Caco-2 (cell line): ENCODE measurements at regions not wholly inside any gene's neighbourhood (a gene's known extent, or its start where the extent isn't known, plus 50 kb on each side); places are given as distances from the start of the nearest gene placed in this dataset.
"Not testable (repeated sequence)": the region's sequence is repeated elsewhere in the genome, so short reads cannot be mapped to it uniquely, and the experiment has no call there.

Experiments
- BruUV-seq: library from RNA; stranded (reverse); fragments of 400-500 nt; replicated peaks from 2 replicates; lab custom pipeline; 2021; lab: Mats Ljungman, UMichigan
- CTCF ChIA-PET: fragments of 300-600 bp; sonication (Branson Sonifier 250); formaldehyde crosslinking; loops from one replicate; lab custom pipeline; 2022; ENCODE audit warnings: antibody characterized with exemption; lab: Charles Lee
- POLR2A ChIA-PET: fragments of 300-600 bp; sonication (Branson Sonifier 250); formaldehyde crosslinking; loops from one replicate; lab custom pipeline; 2022; ENCODE audit warnings: antibody characterized with exemption; lab: Charles Lee
- DNase-seq, 2 experiments: peaks; one replicate each; pipeline versions ENCODE4 v3.0.0 to v3.0.0-alpha.2; 2020 to 2022
- H3K27me3 ChIP-seq: replicated peaks from 2 replicates; pipeline ENCODE4 v1.6.0; 2011; ENCODE audit warnings: low read length; ENCODE audit not compliant: control insufficient read depth, insufficient read depth
- H3K36me3 ChIP-seq: 2 replicates; pipeline ENCODE4 v1.5.1; 2011; ENCODE audit warnings: low read length; ENCODE audit not compliant: control insufficient read depth, insufficient read depth
- H3K4me1 ChIP-seq: fragments of 250-450 bp; sonication (Bioruptor Pico); 2 replicates; pipeline ENCODE4 v1.5.1; 2020; ENCODE audit warnings: mild to moderate bottlenecking
- H3K4me3 ChIP-seq: 2 replicates; pipeline ENCODE4 v1.5.1; 2011; ENCODE audit warnings: low read depth, mild to moderate bottlenecking, control low read depth, low read length
- H3K9me3 ChIP-seq: fragments of 250-450 bp; sonication (Bioruptor Pico); 2 replicates; pipeline ENCODE4 v1.5.1; 2020; ENCODE audit warnings: mild to moderate bottlenecking, moderate library complexity
- H3K27ac Mint-ChIP-seq: one replicate; pipeline ENCODE4 v1.8.0; 2022; ENCODE audit warnings: mixed read lengths; ENCODE audit not compliant: unreplicated experiment
- H3K27me3 Mint-ChIP-seq: one replicate; pipeline ENCODE4 v1.8.0; 2022; ENCODE audit warnings: mixed read lengths; ENCODE audit not compliant: insufficient read depth, unreplicated experiment
- H3K36me3 Mint-ChIP-seq: one replicate; pipeline ENCODE4 v1.8.0; 2022; ENCODE audit warnings: mild to moderate bottlenecking, mixed read lengths; ENCODE audit not compliant: insufficient read depth, unreplicated experiment
- H3K4me1 Mint-ChIP-seq: one replicate; pipeline ENCODE4 v1.8.0; 2022; ENCODE audit warnings: low read depth, mixed read lengths; ENCODE audit not compliant: unreplicated experiment
- H3K4me3 Mint-ChIP-seq: one replicate; pipeline ENCODE4 v1.8.0; 2022; ENCODE audit warnings: mild to moderate bottlenecking, moderate library complexity, mixed read lengths; ENCODE audit not compliant: unreplicated experiment
- H3K9me3 Mint-ChIP-seq: one replicate; pipeline ENCODE4 v1.8.0; 2022; ENCODE audit warnings: mixed read lengths; ENCODE audit not compliant: unreplicated experiment
- CTCF ChIP-seq, 2 experiments: fragments of 200-600 bp in 1 of 2; IDR thresholded peaks; 1 replicate in 1 of 2; 2 replicates in 1 of 2; pipeline versions ENCODE4 v1.5.1 to v1.8.0; 2011 to 2022; ENCODE audit warnings: antibody characterized with exemption in 1 of 2, control low read depth in 1 of 2, inconsistent platforms in 1 of 2, low read depth in 1 of 2, low read length in 1 of 2, mild to moderate bottlenecking in 1 of 2, moderate library complexity in 1 of 2; ENCODE audit not compliant: insufficient read depth in 1 of 2, severe bottlenecking in 1 of 2, unreplicated experiment in 1 of 2
- intact Hi-C: fragments of 100-400 bp; cut with micrococcal nuclease; formaldehyde crosslinking; loops from one replicate; pipeline ENCODE4 v1.10.0; 2022; ENCODE audit not compliant: unreplicated experiment

GRCh38 chr22:25331050-25331449 lies 111.6 kb downstream of the CRYBB2 start:
- H3K4me1 ChIP-seq, result no peaks in the 10 kb centered on the region
- Mint-ChIP-seq H3K36me3 (no peaks in the 10 kb centered on the region), H3K9me3 (no peaks in the 10 kb centered on the region), H3K4me1 (no peaks in the 10 kb centered on the region), H3K27ac (no peak overlapping the region), H3K4me3 (no peak overlapping the region), H3K27me3 (peaks cover 2% of the 10 kb centered on the region)
- H3K36me3 ChIP-seq, result no peaks in the 10 kb centered on the region
- no peaks in the 10 kb centered on the region for H3K9me3 ChIP-seq
- BruUV-seq, result no TSS peak
- ChIA-PET CTCF (no interaction called here), POLR2A (no interaction called here)
- intact Hi-C loops, result no loop called here
- H3K4me3 ChIP-seq, result no peak overlapping the region
- TF ChIP-seq CTCF (IDR thresholded peaks at IDR 0.05; ENCODE audit: insufficient read depth in 1 of 2, low read depth in 1 of 2, low read length in 1 of 2, severe bottlenecking in 1 of 2, unreplicated experiment in 1 of 2), result no peak
- H3K27me3 ChIP-seq, result no peaks in the 10 kb centered on the region
- no peak for DNase-seq

GRCh38 chr22:25331911-25332310 lies 112.5 kb downstream of the CRYBB2 start:
- H3K27me3 Mint-ChIP-seq, POLR2A ChIA-PET, H3K4me1 ChIP-seq, H3K4me1 Mint-ChIP-seq, H3K9me3 Mint-ChIP-seq, CTCF ChIA-PET, H3K36me3 ChIP-seq, H3K9me3 ChIP-seq, intact Hi-C loops, DNase-seq, H3K36me3 Mint-ChIP-seq, BruUV-seq, H3K4me3 Mint-ChIP-seq, H3K27ac Mint-ChIP-seq, H3K27me3 ChIP-seq, H3K4me3 ChIP-seq: not testable (repeated sequence)

- H3K36me3 ChIP-seq, result no peaks in the 10 kb centered on the region
- DNase-seq, result no peak
- no peaks in the 10 kb centered on the region for H3K4me1 Mint-ChIP-seq
- H3K4me1 ChIP-seq, result no peaks in the 10 kb centered on the region
- ChIA-PET CTCF (interaction anchor here (0.7 kb wide), 1 partner anchor 148 kb away, joined by 3 read pairs; no protein-coding TSS in a partner anchor), POLR2A (no interaction called here)
- no peaks in the 10 kb centered on the region for H3K27me3 ChIP-seq
- no peaks in the 10 kb centered on the region for H3K27me3 Mint-ChIP-seq
- H3K4me3 Mint-ChIP-seq, result no peak overlapping the region
- no peak for TF ChIP-seq CTCF (IDR thresholded peaks at IDR 0.05; ENCODE audit: insufficient read depth in 1 of 2, low read depth in 1 of 2, low read length in 1 of 2, severe bottlenecking in 1 of 2, unreplicated experiment in 1 of 2)
- intact Hi-C loops, result no loop called here
- no peak overlapping the region for H3K4me3 ChIP-seq
- H3K9me3 ChIP-seq, result no peaks in the 10 kb centered on the region
- no peaks in the 10 kb centered on the region for H3K9me3 Mint-ChIP-seq
- no peak overlapping the region for H3K27ac Mint-ChIP-seq
- no TSS peak for BruUV-seq
- no peaks in the 10 kb centered on the region for H3K36me3 Mint-ChIP-seq
Observed at GRCh38 chr22:25332386-25332785, 112.9 kb downstream of the CRYBB2 start.

- CTCF ChIA-PET, result interaction anchor here (0.9 kb wide), 1 partner anchor 47 kb away, joined by 3 read pairs; no protein-coding TSS in a partner anchor
- H3K4me3 ChIP-seq, result no peak overlapping the region
- no TSS peak for BruUV-seq
Observed at GRCh38 chr22:25334162-25334490, 114.7 kb downstream of the CRYBB2 start.

More at GRCh38 chr22:25334162-25334490, 114.7 kb downstream of the CRYBB2 start:
- peak; percentile 13 to 42 for TF ChIP-seq CTCF (IDR thresholded peaks at IDR 0.05; ENCODE audit: insufficient read depth in 1 of 2, low read depth in 1 of 2, low read length in 1 of 2, severe bottlenecking in 1 of 2, unreplicated experiment in 1 of 2)
- Mint-ChIP-seq H3K4me3 (no peak overlapping the region), H3K4me1 (no peaks in the 10 kb centered on the region), H3K36me3 (no peaks in the 10 kb centered on the region), H3K9me3 (no peaks in the 10 kb centered on the region), H3K27me3 (no peaks in the 10 kb centered on the region), H3K27ac (no peak overlapping the region)
- POLR2A ChIA-PET, result no interaction called here
- H3K36me3 ChIP-seq, result no peaks in the 10 kb centered on the region
- H3K4me1 ChIP-seq, result no peaks in the 10 kb centered on the region
- no peaks in the 10 kb centered on the region for H3K9me3 ChIP-seq
- intact Hi-C loops, result loop anchor here (2.0 kb wide), 1 partner anchor 97 kb away; no protein-coding TSS in a partner anchor
- no peaks in the 10 kb centered on the region for H3K27me3 ChIP-seq
- DNase-seq, result peak in 1 of 2 experiments; percentile 55
